ENCODE measurements at regions not wholly inside any gene's neighbourhood (a gene's known extent, or its start where the extent isn't known, plus 50 kb on each side); places are given as distances from the start of the nearest gene placed in this dataset.

DNA sequence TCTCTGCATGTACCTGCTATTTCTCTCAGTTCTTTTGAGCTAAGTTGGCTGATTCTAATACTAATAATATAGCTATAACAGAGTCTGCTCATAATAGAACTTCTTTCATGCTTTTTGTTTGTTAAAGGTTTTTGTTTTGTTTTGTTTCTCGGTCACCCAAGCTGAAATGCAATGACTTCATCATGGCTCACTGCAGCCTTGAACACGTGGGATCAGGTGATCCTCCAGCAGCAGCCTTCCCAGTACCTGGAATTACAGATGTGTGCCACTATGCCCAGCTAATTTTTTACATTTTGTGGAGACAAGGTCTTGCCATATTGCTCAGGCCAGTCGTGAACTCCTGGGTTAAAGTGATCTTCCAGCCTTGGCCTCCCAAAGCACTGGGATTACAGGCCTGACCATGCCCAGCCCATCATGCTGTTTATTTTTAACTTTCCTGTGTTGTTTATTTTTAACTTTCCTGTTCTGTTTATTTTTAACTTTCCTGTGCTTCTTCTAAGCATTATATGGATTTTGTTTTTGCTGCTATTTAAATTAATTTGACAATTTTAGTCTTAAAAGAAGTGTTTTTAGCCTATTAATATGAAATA, 763.8 kb upstream of the CDH7 start:
- no peak for DNase-seq
- TF ChIP-seq POLR2A (IDR thresholded peaks at IDR 0.05), result no peak
- TF ChIP-seq, protein P1, sequence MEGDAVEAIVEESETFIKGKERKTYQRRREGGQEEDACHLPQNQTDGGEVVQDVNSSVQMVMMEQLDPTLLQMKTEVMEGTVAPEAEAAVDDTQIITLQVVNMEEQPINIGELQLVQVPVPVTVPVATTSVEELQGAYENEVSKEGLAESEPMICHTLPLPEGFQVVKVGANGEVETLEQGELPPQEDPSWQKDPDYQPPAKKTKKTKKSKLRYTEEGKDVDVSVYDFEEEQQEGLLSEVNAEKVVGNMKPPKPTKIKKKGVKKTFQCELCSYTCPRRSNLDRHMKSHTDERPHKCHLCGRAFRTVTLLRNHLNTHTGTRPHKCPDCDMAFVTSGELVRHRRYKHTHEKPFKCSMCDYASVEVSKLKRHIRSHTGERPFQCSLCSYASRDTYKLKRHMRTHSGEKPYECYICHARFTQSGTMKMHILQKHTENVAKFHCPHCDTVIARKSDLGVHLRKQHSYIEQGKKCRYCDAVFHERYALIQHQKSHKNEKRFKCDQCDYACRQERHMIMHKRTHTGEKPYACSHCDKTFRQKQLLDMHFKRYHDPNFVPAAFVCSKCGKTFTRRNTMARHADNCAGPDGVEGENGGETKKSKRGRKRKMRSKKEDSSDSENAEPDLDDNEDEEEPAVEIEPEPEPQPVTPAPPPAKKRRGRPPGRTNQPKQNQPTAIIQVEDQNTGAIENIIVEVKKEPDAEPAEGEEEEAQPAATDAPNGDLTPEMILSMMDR (IDR thresholded peaks at IDR 0.05), result no peak
- H3K4me3 ChIP-seq, result no peak overlapping the region
- no peaks in the 10 kb centered on the region for H3K4me1 ChIP-seq
- no peak overlapping the region for H3K27ac ChIP-seq
- no peaks in the 10 kb centered on the region for H3K27me3 ChIP-seq
- no peaks in the 10 kb centered on the region for H3K36me3 ChIP-seq
- no peaks in the 10 kb centered on the region for H3K9me3 ChIP-seq

DNA sequence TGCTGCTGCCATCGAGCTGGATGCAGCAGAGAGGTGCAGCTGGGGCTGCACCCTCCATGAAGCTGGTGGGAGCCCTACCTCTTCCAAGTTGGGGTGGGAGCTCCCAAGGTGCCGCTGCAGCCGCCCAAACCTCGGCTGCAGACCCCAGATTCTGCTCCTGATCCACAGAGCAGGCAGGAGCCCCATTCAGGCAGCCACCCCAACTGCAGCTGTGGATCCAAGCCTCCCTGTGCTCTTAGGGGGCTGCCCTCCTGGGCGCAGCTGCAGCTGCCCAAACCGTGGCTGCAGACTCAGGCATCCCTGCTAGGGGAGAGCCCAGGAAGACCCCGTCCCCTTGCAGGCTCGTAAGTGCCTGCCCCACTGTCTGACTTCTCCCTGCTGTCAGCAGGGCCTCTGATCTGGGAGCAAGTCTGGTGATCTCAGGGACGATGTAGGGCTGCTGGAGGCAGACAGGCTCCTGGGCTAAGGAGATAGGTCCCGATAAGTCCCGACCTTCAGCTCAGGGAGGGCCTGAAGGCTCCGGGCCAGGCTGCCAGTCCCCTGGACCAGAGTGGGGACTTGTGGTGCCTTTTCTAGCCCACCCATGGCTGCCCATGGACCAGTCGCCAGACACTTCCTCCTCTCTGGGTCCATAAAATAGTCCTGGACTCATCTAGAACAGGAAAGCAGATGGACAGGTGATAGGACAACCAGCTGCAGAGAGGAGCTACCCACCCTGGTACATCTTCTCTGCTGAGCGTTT, 767.1 kb upstream of the CDH7 start:
- no peaks in the 10 kb centered on the region for H3K27me3 ChIP-seq
- DNase-seq, result no peak
- H3K9me3 ChIP-seq, result no peaks in the 10 kb centered on the region
- no peak overlapping the region for H3K4me3 ChIP-seq
- H3K4me1 ChIP-seq, result no peaks in the 10 kb centered on the region
- no peak for TF ChIP-seq POLR2A (IDR thresholded peaks at IDR 0.05)
- TF ChIP-seq, protein P1 (IDR thresholded peaks at IDR 0.05), result no peak
- H3K36me3 ChIP-seq, result no peaks in the 10 kb centered on the region
- H3K27ac ChIP-seq, result no peak overlapping the region

DNA sequence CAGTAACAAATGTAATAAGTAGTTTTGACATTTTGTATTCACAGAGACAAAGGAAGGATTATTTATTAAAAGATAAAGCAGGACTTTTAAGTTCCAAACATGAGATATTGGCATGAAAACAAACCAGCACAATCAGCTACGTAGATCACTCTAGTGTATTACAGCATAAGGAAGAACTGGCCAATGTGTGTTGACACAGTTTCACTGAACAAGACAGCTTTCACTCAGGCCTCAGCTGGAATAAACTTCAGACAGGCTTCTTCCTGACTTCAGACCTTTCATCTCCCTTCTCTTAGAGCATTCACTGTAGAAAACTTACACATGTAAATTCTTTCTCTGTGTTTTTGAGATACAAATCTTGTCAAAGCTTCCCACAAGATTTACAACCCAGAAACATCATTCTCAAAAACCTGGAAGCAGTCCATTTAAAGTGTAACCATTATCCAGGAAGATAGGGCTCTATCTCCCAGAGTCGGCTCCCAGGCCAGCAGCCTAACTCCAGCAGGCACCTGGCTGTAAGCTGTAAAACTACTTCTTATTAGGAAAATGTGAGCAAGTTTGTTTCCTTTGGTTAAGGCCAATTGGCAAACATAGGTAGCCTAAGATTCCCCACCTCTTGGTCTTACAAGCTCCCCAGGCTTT, 768.3 kb upstream of the CDH7 start:
- Histone ChIP-seq H3K9me3 (no peaks in the 10 kb centered on the region), H3K27ac (no peak overlapping the region), H3K4me3 (no peak overlapping the region), H3K36me3 (no peaks in the 10 kb centered on the region), H3K4me1 (no peaks in the 10 kb centered on the region), H3K27me3 (no peaks in the 10 kb centered on the region)
- TF ChIP-seq POLR2A (IDR thresholded peaks at IDR 0.05), result no peak
- TF ChIP-seq, protein P1 (IDR thresholded peaks at IDR 0.05), result no peak
- DNase-seq, result no peak

DNA sequence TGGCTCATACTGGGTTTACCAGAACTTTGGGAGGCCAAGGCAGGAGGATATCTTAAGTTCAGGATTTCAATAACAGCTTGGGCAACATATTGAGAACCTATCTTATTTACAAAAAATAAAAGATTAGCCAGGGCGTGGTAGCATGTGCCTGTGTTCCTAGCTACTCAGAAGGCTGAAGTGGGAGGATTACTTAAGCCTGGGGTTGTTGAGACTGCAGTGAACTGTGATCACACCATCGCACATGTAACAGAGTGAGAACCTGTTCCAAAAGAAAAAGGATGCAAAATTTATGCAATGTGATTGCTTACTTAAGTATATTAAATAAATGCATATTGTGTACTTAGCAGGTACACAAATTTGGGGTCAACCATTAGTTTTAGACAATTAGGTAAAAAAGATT, 768.9 kb upstream of the CDH7 start:
- no peak overlapping the region for H3K4me3 ChIP-seq
- H3K36me3 ChIP-seq, result no peaks in the 10 kb centered on the region
- DNase-seq, result no peak
- H3K4me1 ChIP-seq, result no peaks in the 10 kb centered on the region
- no peak for TF ChIP-seq POLR2A (IDR thresholded peaks at IDR 0.05)
- TF ChIP-seq, protein P1 (IDR thresholded peaks at IDR 0.05), result no peak
- H3K27ac ChIP-seq, result no peak overlapping the region
- H3K9me3 ChIP-seq, result no peaks in the 10 kb centered on the region
- no peaks in the 10 kb centered on the region for H3K27me3 ChIP-seq

DNA sequence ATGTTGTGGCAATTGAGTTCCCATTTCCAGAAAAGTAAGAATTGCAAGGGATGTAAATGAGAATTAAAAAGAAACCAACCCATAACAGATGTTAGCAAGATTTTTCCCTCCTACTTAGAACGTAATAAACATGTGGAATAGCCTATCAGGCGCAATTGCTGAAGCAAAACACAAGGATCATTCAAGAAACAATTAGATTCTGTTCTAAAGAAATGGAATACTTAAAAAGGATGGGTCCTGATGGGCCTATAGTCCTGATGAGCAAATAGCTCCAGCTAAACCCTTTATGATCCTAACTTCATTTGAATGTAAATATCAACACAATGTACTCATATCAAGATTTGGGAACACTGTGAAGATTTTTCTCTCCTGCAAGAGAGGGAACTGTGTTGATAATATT, 771.0 kb upstream of the CDH7 start:
- no peak for TF ChIP-seq POLR2A (IDR thresholded peaks at IDR 0.05)
- TF ChIP-seq, protein P1 (IDR thresholded peaks at IDR 0.05), result no peak
- Histone ChIP-seq H3K4me1 (no peaks in the 10 kb centered on the region), H3K36me3 (no peaks in the 10 kb centered on the region), H3K4me3 (no peak overlapping the region), H3K27me3 (no peaks in the 10 kb centered on the region), H3K27ac (no peak overlapping the region), H3K9me3 (no peaks in the 10 kb centered on the region)
- no peak for DNase-seq

All from Peyer's patch (tissue), 4 donors.